Activated CD8-positive, alpha-beta memory T cell treated with anti-CD3 and anti-CD28 coated beads, Interleukin-2, amount 10 ng/mL, durations not matched to agents 7 days and 5 days (primary cell): ENCODE measurements at regions not wholly inside any gene's neighbourhood (a gene's known extent, or its start where the extent isn't known, plus 50 kb on each side); places are given as distances from the start of the nearest gene placed in this dataset.

Experiments used
- ATAC-seq: fragments of 150-1000 bp; cut with Tn5 transposase; one replicate; pipeline ENCODE4 v1.10.0; 2021; ENCODE audit warnings: moderate library complexity
- CTCF ChIA-PET: fragments of 350-600 bp; sonication (Branson Sonifier 250); formaldehyde crosslinking; loops from one replicate; lab custom pipeline; 2021; ENCODE audit warnings: antibody characterized with exemption; lab: Charles Lee
- DNase-seq: peaks from one replicate; pipeline ENCODE4 v3.0.0-alpha.2; 2020
- H3K27ac Mint-ChIP-seq: one replicate; pipeline ENCODE4 v1.8.0; 2021; ENCODE audit warnings: mild to moderate bottlenecking, mixed read lengths
- H3K27me3 Mint-ChIP-seq: one replicate; pipeline ENCODE4 v1.8.0; 2021; ENCODE audit warnings: mixed read lengths
- H3K36me3 Mint-ChIP-seq: one replicate; pipeline ENCODE4 v1.8.0; 2021; ENCODE audit warnings: mild to moderate bottlenecking, mixed read lengths
- H3K4me1 Mint-ChIP-seq: one replicate; pipeline ENCODE4 v1.8.0; 2021; ENCODE audit warnings: mixed read lengths
- H3K4me3 Mint-ChIP-seq: one replicate; pipeline ENCODE4 v1.8.0; 2021; ENCODE audit warnings: mild to moderate bottlenecking, moderate library complexity, mixed read lengths
- H3K9me3 Mint-ChIP-seq: one replicate; pipeline ENCODE4 v1.8.0; 2022; ENCODE audit warnings: low read depth, mixed read lengths

GRCh38 chr3:66693461-66694031, 192.7 kb upstream of the LRIG1 start:
- Mint-ChIP-seq H3K27ac (no peak overlapping the region), H3K9me3 (no peaks in the 10 kb centered on the region), H3K27me3 (no peaks in the 10 kb centered on the region), H3K4me3 (no peak overlapping the region), H3K36me3 (no peaks in the 10 kb centered on the region), H3K4me1 (no peaks in the 10 kb centered on the region)
- CTCF ChIA-PET, result no interaction called here
- no peak for DNase-seq
- no peak for ATAC-seq

- no peak for ATAC-seq
- Mint-ChIP-seq H3K9me3 (no peaks in the 10 kb centered on the region), H3K4me3 (no peak overlapping the region), H3K27ac (no peak overlapping the region), H3K36me3 (no peaks in the 10 kb centered on the region), H3K4me1 (no peaks in the 10 kb centered on the region), H3K27me3 (peaks cover 2% of the 10 kb centered on the region)
- CTCF ChIA-PET, result no interaction called here
- no peak for DNase-seq
Measured at GRCh38 chr3:66702126-66702525, 201.3 kb upstream of the LRIG1 start.

GRCh38 chr3:66703501-66703900, 202.7 kb upstream of the LRIG1 start:
- H3K4me1 Mint-ChIP-seq, result no peaks in the 10 kb centered on the region
- no peak overlapping the region for H3K4me3 Mint-ChIP-seq
- no peak for ATAC-seq
- no peaks in the 10 kb centered on the region for H3K36me3 Mint-ChIP-seq
- H3K9me3 Mint-ChIP-seq, result no peaks in the 10 kb centered on the region
- H3K27me3 Mint-ChIP-seq, result peaks cover 2% of the 10 kb centered on the region
- CTCF ChIA-PET, result no interaction called here
- H3K27ac Mint-ChIP-seq, result no peak overlapping the region
- no peak for DNase-seq

- Mint-ChIP-seq H3K9me3 (no peaks in the 10 kb centered on the region), H3K27ac (no peak overlapping the region)
- CTCF ChIA-PET, result no interaction called here
Measured at GRCh38 chr3:66705076-66705475, 204.3 kb upstream of the LRIG1 start.

GRCh38 chr3:66706890-66707289, 206.1 kb upstream of the LRIG1 start:
- DNase-seq, result no peak
- CTCF ChIA-PET, result interaction anchor here (0.7 kb wide), 1 partner anchor 297 kb away, joined by 3 read pairs; no protein-coding TSS in a partner anchor
- no peak overlapping the region for H3K4me3 Mint-ChIP-seq
- H3K9me3 Mint-ChIP-seq, result no peaks in the 10 kb centered on the region
- peaks cover 2% of the 10 kb centered on the region for H3K27me3 Mint-ChIP-seq
- no peak overlapping the region for H3K27ac Mint-ChIP-seq
- H3K4me1 Mint-ChIP-seq, result no peaks in the 10 kb centered on the region
- no peak for ATAC-seq
- no peaks in the 10 kb centered on the region for H3K36me3 Mint-ChIP-seq

More at GRCh38 chr3:66705076-66705475, 204.3 kb upstream of the LRIG1 start:
- ATAC-seq (no peak), DNase-seq (no peak)
- Mint-ChIP-seq H3K27me3 (no peaks in the 10 kb centered on the region), H3K36me3 (no peaks in the 10 kb centered on the region), H3K4me1 (no peaks in the 10 kb centered on the region), H3K4me3 (no peak overlapping the region)

GRCh38 chr3:66709532-66709931, 208.7 kb upstream of the LRIG1 start:
- DNase-seq, result no peak
- no peak for ATAC-seq
- no peaks in the 10 kb centered on the region for H3K36me3 Mint-ChIP-seq
- H3K4me1 Mint-ChIP-seq, result no peaks in the 10 kb centered on the region
- no peaks in the 10 kb centered on the region for H3K9me3 Mint-ChIP-seq
- H3K4me3 Mint-ChIP-seq, result no peak overlapping the region
- peaks cover 6% of the 10 kb centered on the region for H3K27me3 Mint-ChIP-seq
- no peak overlapping the region for H3K27ac Mint-ChIP-seq
- CTCF ChIA-PET, result no interaction called here

- Mint-ChIP-seq H3K36me3 (no peaks in the 10 kb centered on the region), H3K9me3 (no peaks in the 10 kb centered on the region), H3K4me1 (no peaks in the 10 kb centered on the region), H3K27me3 (peaks cover 6% of the 10 kb centered on the region), H3K27ac (no peak overlapping the region), H3K4me3 (no peak overlapping the region)
- CTCF ChIA-PET, result no interaction called here
- DNase-seq, result no peak
- no peak for ATAC-seq
Measured at GRCh38 chr3:66712210-66712609, 211.4 kb upstream of the LRIG1 start.

- Mint-ChIP-seq H3K27ac (no peak overlapping the region), H3K9me3 (no peaks in the 10 kb centered on the region), H3K4me3 (no peak overlapping the region), H3K4me1 (no peaks in the 10 kb centered on the region), H3K27me3 (peaks cover 11% of the 10 kb centered on the region), H3K36me3 (no peaks in the 10 kb centered on the region)
- ATAC-seq (no peak), DNase-seq (no peak)
- CTCF ChIA-PET, result no interaction called here
Measured at GRCh38 chr3:66713921-66714320, 213.1 kb upstream of the LRIG1 start.

- CTCF ChIA-PET, result no interaction called here
- H3K4me3 Mint-ChIP-seq, result no peak overlapping the region
- DNase-seq (no peak), ATAC-seq (no peak)
- H3K4me1 Mint-ChIP-seq, result no peaks in the 10 kb centered on the region
- H3K27ac Mint-ChIP-seq, result no peak overlapping the region
- no peaks in the 10 kb centered on the region for H3K36me3 Mint-ChIP-seq
- no peaks in the 10 kb centered on the region for H3K9me3 Mint-ChIP-seq
- H3K27me3 Mint-ChIP-seq, result peaks cover 11% of the 10 kb centered on the region
Measured at GRCh38 chr3:66715806-66716205, 215.0 kb upstream of the LRIG1 start.

- no peak for DNase-seq
- H3K27ac Mint-ChIP-seq, result no peak overlapping the region
- no peaks in the 10 kb centered on the region for H3K36me3 Mint-ChIP-seq
- CTCF ChIA-PET, result no interaction called here
- no peak overlapping the region for H3K4me3 Mint-ChIP-seq
- ATAC-seq, result no peak
- H3K9me3 Mint-ChIP-seq, result no peaks in the 10 kb centered on the region
- H3K4me1 Mint-ChIP-seq, result no peaks in the 10 kb centered on the region
- H3K27me3 Mint-ChIP-seq, result peaks cover 8% of the 10 kb centered on the region
Measured at GRCh38 chr3:66717806-66718205, 217.0 kb upstream of the LRIG1 start.

GRCh38 chr3:66719796-66720356, 219.1 kb upstream of the LRIG1 start:
- H3K27me3 Mint-ChIP-seq, result peaks cover 8% of the 10 kb centered on the region
- no peaks in the 10 kb centered on the region for H3K9me3 Mint-ChIP-seq
- H3K4me3 Mint-ChIP-seq, result no peak overlapping the region
- no peaks in the 10 kb centered on the region for H3K36me3 Mint-ChIP-seq
- DNase-seq (no peak), ATAC-seq (no peak)
- CTCF ChIA-PET, result no interaction called here
- H3K4me1 Mint-ChIP-seq, result no peaks in the 10 kb centered on the region
- H3K27ac Mint-ChIP-seq, result no peak overlapping the region

- no peaks in the 10 kb centered on the region for H3K4me1 Mint-ChIP-seq
Measured at GRCh38 chr3:66720508-66720907, 219.7 kb upstream of the LRIG1 start.

GRCh38 chr3:66722675-66723074, 221.9 kb upstream of the LRIG1 start:
- H3K27me3 Mint-ChIP-seq, result peaks cover 8% of the 10 kb centered on the region
- H3K36me3 Mint-ChIP-seq, result no peaks in the 10 kb centered on the region
- H3K9me3 Mint-ChIP-seq, result no peaks in the 10 kb centered on the region
- H3K4me3 Mint-ChIP-seq, result no peak overlapping the region
- H3K27ac Mint-ChIP-seq, result no peak overlapping the region
- DNase-seq, result no peak
- no peaks in the 10 kb centered on the region for H3K4me1 Mint-ChIP-seq
- no peak for ATAC-seq
- CTCF ChIA-PET, result no interaction called here

More at GRCh38 chr3:66720508-66720907, 219.7 kb upstream of the LRIG1 start:
- DNase-seq (no peak), ATAC-seq (no peak)
- Mint-ChIP-seq H3K36me3 (no peaks in the 10 kb centered on the region), H3K27me3 (peaks cover 8% of the 10 kb centered on the region), H3K9me3 (no peaks in the 10 kb centered on the region), H3K27ac (no peak overlapping the region), H3K4me3 (no peak overlapping the region)
- CTCF ChIA-PET, result no interaction called here

GRCh38 chr3:66723231-66723630, 222.4 kb upstream of the LRIG1 start:
- no peak for ATAC-seq
- no peak overlapping the region for H3K4me3 Mint-ChIP-seq
- CTCF ChIA-PET, result no interaction called here

More at GRCh38 chr3:66723231-66723630, 222.4 kb upstream of the LRIG1 start:
- no peak overlapping the region for H3K27ac Mint-ChIP-seq
- no peaks in the 10 kb centered on the region for H3K36me3 Mint-ChIP-seq
- no peak for DNase-seq
- H3K27me3 Mint-ChIP-seq, result peaks cover 9% of the 10 kb centered on the region
- no peaks in the 10 kb centered on the region for H3K9me3 Mint-ChIP-seq
- no peaks in the 10 kb centered on the region for H3K4me1 Mint-ChIP-seq
